HEK293T (cell line): ENCODE measurements at regions not wholly inside any gene's neighbourhood (a gene's known extent, or its start where the extent isn't known, plus 50 kb on each side); places are given as distances from the start of the nearest gene placed in this dataset.

Experiments used
- CTCF ChIA-PET: fragments of 350-600 bp; formaldehyde crosslinking; extraction: SDS; loops from one replicate; lab custom pipeline; 2021; ENCODE audit warnings: antibody characterized with exemption, inconsistent platforms; lab: Yijun Ruan, JAX
- POLR2A ChIA-PET: fragments of 350-600 bp; formaldehyde crosslinking; extraction: SDS; loops from one replicate; lab custom pipeline; 2020; ENCODE audit warnings: antibody characterized with exemption, inconsistent platforms; lab: Yijun Ruan, JAX
- DNase-seq: peaks from one replicate; pipeline ENCODE4 v3.0.0; 2012; ENCODE audit warnings: mixed read lengths; ENCODE audit errors: extremely low spot score
- ARNT ChIP-seq: fragments of 450-650 bp; IDR thresholded peaks from 2 replicates; pipeline ENCODE4 v1.6.1; 2017; ENCODE audit warnings: mild to moderate bottlenecking
- BHLHE40 ChIP-seq: fragments of 450-650 bp; IDR thresholded peaks from 2 replicates; pipeline ENCODE4 v1.6.1; 2016; ENCODE audit warnings: mild to moderate bottlenecking, moderate library complexity, borderline replicate concordance
- CTBP1 ChIP-seq: fragments of 450-650 bp; IDR thresholded peaks from 2 replicates; pipeline ENCODE4 v1.6.1; 2016; ENCODE audit warnings: borderline replicate concordance
- ELF4 ChIP-seq: fragments of 450-650 bp; IDR thresholded peaks from 2 replicates; pipeline ENCODE4 v1.6.1; 2017; ENCODE audit warnings: antibody characterized with exemption
- FOXA1 ChIP-seq: fragments of 450-650 bp; IDR thresholded peaks from 2 replicates; pipeline ENCODE4 v1.6.1; 2016; ENCODE audit warnings: mild to moderate bottlenecking
- FOXK2 ChIP-seq: fragments of 450-650 bp; IDR thresholded peaks from 2 replicates; pipeline ENCODE4 v1.6.1; 2016; ENCODE audit warnings: mild to moderate bottlenecking
- FOXM1 ChIP-seq: fragments of 450-650 bp; IDR thresholded peaks from 2 replicates; pipeline ENCODE4 v1.6.1; 2017; ENCODE audit warnings: mild to moderate bottlenecking, borderline replicate concordance
- HDGF ChIP-seq: fragments of 450-650 bp; IDR thresholded peaks from 2 replicates; pipeline ENCODE4 v1.6.1; 2017; ENCODE audit warnings: antibody characterized with exemption, borderline replicate concordance
- L3MBTL2 ChIP-seq: fragments of 450-650 bp; conservative IDR thresholded peaks from 2 replicates; pipeline ENCODE4 v1.6.1; 2016; ENCODE audit warnings: mild to moderate bottlenecking
- LEF1 ChIP-seq: fragments of 450-650 bp; IDR thresholded peaks from 2 replicates; pipeline ENCODE4 v1.6.1; 2017; ENCODE audit warnings: mild to moderate bottlenecking, borderline replicate concordance
- NFRKB ChIP-seq: fragments of 450-650 bp; IDR thresholded peaks from 2 replicates; pipeline ENCODE4 v1.6.1; 2016; ENCODE audit warnings: mild to moderate bottlenecking, moderate library complexity
- SP1 ChIP-seq: fragments of 450-650 bp; IDR thresholded peaks from 2 replicates; pipeline ENCODE4 v1.6.1; 2017
- SUZ12 ChIP-seq: fragments of 450-650 bp; IDR thresholded peaks from 2 replicates; pipeline ENCODE4 v1.6.1; 2016; ENCODE audit warnings: mild to moderate bottlenecking
- TARDBP ChIP-seq: fragments of 450-650 bp; IDR thresholded peaks from 2 replicates; pipeline ENCODE4 v1.6.1; 2016
- ZNF384 ChIP-seq: fragments of 450-650 bp; IDR thresholded peaks from 2 replicates; pipeline ENCODE4 v1.6.1; 2016
- TF ChIP-seq, protein P1 (sequence below): fragments of 450-650 bp; IDR thresholded peaks from 2 replicates; pipeline ENCODE4 v1.6.1; 2016

- DNase-seq: no peak
- POLR2A ChIA-PET: no interaction called here
- TF ChIP-seq FOXA1: no peak
- no peak for TF ChIP-seq L3MBTL2
- TF ChIP-seq, protein P1, sequence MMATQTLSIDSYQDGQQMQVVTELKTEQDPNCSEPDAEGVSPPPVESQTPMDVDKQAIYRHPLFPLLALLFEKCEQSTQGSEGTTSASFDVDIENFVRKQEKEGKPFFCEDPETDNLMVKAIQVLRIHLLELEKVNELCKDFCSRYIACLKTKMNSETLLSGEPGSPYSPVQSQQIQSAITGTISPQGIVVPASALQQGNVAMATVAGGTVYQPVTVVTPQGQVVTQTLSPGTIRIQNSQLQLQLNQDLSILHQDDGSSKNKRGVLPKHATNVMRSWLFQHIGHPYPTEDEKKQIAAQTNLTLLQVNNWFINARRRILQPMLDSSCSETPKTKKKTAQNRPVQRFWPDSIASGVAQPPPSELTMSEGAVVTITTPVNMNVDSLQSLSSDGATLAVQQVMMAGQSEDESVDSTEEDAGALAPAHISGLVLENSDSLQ: no peak
- TF ChIP-seq SP1: no peak
- CTCF ChIA-PET: no interaction called here
Measured at GRCh38 chr3:162165346-162165745, 668.7 kb downstream of the OTOL1 start.

- ChIA-PET CTCF (no interaction called here), POLR2A (no interaction called here)
- TF ChIP-seq TARDBP: no peak
- TF ChIP-seq FOXM1: no peak
- no peak for TF ChIP-seq SUZ12
- TF ChIP-seq ELF4: no peak
- no peak for TF ChIP-seq NFRKB
- TF ChIP-seq SP1: no peak
- no peak for DNase-seq
Measured at GRCh38 chr3:162166543-162166942, 669.9 kb downstream of the OTOL1 start.

DNA sequence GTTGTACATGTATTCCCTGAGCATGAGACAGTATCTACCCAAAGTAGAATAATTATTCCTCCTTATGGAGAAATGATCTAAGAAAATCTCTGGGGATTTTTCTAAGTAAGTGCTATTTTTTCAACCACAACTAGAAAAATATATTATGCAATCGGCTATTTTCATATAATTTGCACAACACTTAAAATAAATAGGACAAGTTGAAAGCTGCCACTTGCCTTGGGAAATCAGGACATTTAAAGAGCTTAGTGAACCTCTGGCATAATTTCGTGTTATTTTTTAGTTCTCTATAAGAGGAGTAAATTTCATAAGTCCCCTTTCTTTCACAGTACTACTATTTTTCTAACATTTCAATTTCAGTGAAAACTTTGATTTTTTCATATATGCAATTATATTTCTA is 672.1 kb downstream of the OTOL1 start:
- no peak for TF ChIP-seq ELF4
- no peak for TF ChIP-seq SP1
- TF ChIP-seq, protein P1: no peak
- TF ChIP-seq ARNT: no peak
- TF ChIP-seq NFRKB: no peak
- no peak for DNase-seq
- ChIA-PET POLR2A (no interaction called here), CTCF (no interaction called here)

GRCh38 chr3:162170581-162170980 is 674.0 kb downstream of the OTOL1 start:
- CTCF ChIA-PET: no interaction called here
- POLR2A ChIA-PET: no interaction called here
- TF ChIP-seq SP1 (no peak), HDGF (no peak), NFRKB (no peak), ARNT (no peak), FOXK2 (no peak), FOXA1 (no peak), TARDBP (no peak), BHLHE40 (no peak), SUZ12 (no peak), CTBP1 (no peak), ELF4 (no peak), ZNF384 (no peak), FOXM1 (no peak), L3MBTL2 (no peak), LEF1 (no peak)
- TF ChIP-seq, protein P1: no peak
- no peak for DNase-seq

- TF ChIP-seq ZNF384 (no peak), ARNT (no peak), BHLHE40 (no peak), HDGF (no peak), L3MBTL2 (no peak), FOXK2 (no peak), LEF1 (no peak), SUZ12 (no peak), FOXA1 (no peak), SP1 (no peak), NFRKB (no peak), FOXM1 (no peak), TARDBP (no peak), CTBP1 (no peak), ELF4 (no peak)
- TF ChIP-seq, protein P1: no peak
- DNase-seq: no peak
- CTCF ChIA-PET: no interaction called here
- POLR2A ChIA-PET: no interaction called here
Measured at GRCh38 chr3:162171970-162172369, 675.4 kb downstream of the OTOL1 start.

DNA sequence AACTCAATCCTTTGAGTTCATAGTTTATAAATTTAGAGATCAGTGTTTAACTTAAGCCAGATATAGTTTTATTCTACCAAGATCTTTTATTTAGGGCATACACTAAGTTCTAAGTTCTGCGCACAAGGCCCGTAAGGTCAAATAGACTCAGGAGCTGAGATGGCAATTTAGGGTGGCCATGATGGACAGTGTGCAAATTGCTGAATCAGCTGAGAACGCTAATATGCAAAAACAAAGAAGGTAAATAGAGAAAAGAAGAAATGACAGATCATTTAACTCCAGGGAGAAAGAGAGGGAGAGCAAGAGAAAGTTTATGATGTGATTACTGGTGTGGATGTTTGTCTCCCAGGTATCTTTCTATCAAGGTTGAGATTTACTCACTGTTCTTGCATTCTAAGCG is 678.5 kb downstream of the OTOL1 start:
- no peak for DNase-seq
- CTCF ChIA-PET: no interaction called here
- TF ChIP-seq HDGF (no peak), SUZ12 (no peak), ELF4 (no peak), LEF1 (no peak), SP1 (no peak), TARDBP (no peak), ZNF384 (no peak), FOXK2 (no peak), FOXM1 (no peak), ARNT (no peak), NFRKB (no peak), FOXA1 (no peak), BHLHE40 (no peak), CTBP1 (no peak)
- TF ChIP-seq, protein P1: no peak
- POLR2A ChIA-PET: interaction anchor here (0.6 kb wide), 1 partner anchor 63 kb away, joined by 4 read pairs; no protein-coding TSS in a partner anchor
